SKM-1 treated with dmso at 0.1 percent for 144 hours (cell line): ENCODE measurements at regions not wholly inside any gene's neighbourhood (a gene's known extent, or its start where the extent isn't known, plus 50 kb on each side); places are given as distances from the start of the nearest gene placed in this dataset.

Source experiments
- DNase-seq: peaks from one replicate; lab custom pipeline; 2025; ENCODE audit not compliant: unreplicated experiment; lab: John Stamatoyannopoulos, UW

DNA sequence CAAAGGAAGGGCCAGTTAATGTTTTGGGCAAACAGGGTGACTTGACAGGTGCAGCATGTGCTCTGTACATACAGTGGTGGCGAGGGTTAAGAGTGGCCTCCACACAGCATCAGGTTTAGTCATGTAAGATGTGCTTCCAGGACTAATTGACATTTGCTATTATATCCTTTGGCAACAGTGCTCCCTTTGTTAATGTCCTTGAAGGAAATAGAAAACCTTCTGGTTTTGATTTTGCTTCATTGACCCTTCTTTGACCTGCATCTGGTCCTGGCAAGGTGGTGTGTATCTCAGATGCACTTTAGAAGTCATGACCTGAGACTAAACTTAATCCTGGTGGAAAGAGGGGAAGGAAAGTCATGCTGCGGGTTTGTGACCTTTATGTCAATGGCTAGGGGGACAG, 440.0 kb downstream of the ENC1 start:
- no peak for DNase-seq

DNA sequence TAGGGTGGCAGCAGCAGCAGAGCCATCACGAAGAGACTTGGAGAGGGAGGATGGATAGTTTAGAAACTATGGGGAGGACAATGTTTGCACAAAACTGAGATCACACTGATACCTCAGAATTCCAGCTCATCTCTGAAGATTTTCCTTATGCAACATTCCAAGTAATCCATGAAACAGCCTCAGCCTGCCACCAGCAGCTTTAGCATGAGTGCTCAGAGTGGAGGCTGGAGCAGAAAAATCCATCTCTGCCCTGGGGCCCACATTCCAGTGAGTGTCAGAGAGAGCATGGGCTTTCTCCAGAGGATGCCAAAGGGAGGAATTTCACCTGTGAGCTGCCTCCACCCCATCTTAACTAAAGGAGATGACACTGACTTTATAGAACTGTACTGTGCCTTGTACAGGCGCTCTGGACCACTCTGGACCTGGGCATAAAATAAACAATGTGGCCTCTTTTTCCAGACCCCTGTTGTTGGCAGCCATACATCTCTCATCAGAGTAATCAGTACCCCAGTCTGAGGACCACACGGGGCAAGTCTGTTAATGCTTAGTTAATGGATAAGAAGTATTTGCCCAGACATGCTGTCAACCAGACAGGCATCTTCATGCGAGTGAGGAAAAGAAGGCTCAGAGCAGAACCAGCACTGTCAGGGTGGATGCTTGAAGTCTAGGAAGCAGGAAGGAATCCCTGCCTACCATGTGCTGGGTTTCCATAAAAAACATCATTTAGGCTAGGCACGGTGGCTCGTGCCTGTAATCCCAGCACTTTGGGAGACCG, 440.9 kb downstream of the ENC1 start:
- no peak for DNase-seq

DNA sequence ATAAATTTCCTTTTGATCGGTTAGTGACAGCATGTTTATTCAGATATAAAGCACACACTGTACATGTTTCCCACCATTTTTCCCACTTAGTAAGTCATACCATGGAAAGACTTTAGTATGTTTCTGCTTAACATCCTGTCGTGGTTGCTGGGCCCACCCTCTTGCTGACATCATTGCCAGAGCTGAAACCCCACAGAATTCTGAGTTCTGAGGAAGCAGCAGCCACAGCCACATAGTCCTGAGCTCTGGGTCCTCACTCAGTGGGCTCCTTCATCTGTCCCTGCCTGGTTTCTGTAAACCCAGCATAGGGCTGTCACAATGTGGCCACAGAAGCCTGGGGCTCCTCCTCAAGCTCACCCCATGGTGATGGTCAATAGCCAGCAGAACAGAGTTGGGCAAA, 441.5 kb downstream of the ENC1 start:
- DNase-seq: no peak

- no peak for DNase-seq
Measured at GRCh38 chr5:74198156-74198555, 442.4 kb downstream of the ENC1 start.

- no peak for DNase-seq
Measured at GRCh38 chr5:74196233-74196632, 444.3 kb downstream of the ENC1 start.

GRCh38 chr5:74194196-74194595, 446.3 kb downstream of the ENC1 start:
- no peak for DNase-seq

DNA sequence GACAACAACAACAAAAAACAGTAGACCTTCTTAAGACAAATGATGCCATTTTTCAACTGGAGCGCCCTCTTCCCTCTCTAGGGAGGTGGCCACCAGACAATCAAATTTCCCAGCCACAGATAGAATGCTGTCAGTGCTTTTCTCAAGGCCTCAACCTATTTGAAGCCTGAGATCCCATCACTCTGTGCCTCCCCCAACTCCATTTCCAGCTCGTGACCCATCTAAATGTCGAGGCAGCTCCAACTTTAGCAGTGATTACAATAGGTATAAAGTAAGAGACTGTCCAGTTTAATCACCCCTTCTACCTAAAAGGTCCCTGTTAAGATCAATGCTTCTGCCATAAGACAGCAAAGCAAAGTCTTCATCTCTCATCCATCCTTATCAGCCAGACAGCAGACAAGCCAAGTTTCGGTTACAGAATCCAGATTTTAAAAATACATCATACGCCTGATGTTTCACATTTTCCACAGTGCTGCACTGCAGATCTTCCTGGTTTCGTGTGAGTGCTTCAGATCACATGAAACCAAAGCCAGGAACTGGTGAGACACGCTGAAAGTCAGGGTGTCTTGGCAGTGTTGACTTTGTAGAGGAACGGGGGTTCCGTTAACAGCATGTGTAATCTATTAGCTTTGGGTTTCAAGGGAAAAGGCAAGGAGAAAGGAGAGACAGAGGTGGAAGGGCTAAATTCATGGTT, 447.8 kb downstream of the ENC1 start:
- no peak for DNase-seq

DNA sequence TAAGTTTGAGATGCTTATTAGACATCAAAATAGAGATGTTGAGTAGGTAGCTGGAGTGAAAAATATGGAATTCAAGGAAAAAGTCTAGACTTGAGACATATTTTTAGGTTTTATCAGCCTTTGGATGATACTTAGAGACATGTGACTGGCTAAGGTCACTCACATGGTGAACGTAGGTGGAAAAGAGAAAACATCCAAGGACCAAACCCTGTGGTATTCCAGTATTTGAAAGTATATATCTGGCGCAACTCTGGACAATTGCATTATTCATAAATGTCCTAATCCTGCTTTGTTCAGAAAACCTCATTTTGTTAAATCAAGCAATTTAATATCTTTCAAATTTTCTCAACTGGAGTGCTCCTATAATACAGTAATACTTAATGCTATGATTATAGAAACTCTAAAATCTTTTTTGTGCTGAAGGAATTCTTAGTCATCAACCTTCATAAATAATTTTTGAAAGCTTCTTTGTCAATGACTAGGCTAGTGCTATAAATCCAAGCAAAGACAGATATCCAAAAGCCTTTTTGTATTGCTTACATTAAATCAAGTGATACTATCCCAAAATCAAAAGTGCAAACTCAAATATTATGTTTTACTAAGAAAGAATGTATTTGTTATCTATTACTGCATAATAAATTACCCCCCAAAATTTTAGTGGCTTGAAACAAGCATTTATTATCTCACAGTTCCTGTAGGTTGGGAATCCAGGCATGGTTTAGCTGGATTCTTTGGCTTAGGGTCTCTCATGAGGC, 452.0 kb downstream of the ENC1 start:
- no peak for DNase-seq

- DNase-seq: no peak
Measured at GRCh38 chr5:74187757-74188156, 452.8 kb downstream of the ENC1 start.

DNA sequence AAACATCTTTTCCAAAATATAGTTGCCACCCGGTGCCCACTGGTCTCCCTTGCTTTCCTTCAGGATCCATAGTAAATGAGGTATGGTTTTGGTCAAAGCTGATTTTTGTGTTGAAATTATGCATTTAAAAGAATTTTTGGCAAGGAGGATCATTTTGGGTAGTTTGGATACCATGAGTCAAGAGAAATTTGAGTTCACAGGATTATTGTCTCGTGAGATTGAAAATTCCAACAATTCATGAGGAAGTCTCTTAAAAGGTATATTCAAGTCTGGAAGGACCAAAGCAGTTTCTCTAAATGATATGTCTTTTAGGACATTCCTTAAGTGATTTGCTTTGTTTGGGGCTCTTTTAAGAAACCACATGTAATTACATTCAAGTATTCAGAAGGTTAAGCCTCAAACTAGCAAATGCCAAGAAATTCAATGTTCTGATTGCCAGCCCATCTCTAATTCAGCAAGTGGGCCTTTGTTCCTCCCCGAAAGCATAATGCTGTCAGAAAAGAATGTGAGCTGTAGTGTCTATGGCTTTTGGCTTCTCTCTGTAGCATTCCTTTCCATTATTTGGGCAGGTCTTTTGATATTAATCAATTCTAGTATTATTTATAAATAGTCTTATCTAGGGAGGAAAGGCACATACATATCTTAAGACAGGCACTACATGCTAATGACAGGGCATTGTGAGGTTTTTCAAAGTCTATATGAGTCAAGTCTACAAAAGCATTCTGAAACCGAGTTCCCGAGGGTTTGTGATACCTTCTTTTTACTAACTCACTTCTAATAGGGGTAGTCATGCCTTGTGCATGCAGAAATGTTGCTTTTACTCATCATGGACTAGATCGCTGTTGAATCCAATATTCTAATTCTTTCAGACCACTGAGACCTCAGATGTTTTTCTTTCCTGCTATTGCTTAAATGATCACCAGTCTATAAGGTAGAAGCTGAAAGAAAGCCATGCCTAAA, 453.9 kb downstream of the ENC1 start:
- DNase-seq: no peak

GRCh38 chr5:74185599-74185998, 454.9 kb downstream of the ENC1 start:
- no peak for DNase-seq

DNA sequence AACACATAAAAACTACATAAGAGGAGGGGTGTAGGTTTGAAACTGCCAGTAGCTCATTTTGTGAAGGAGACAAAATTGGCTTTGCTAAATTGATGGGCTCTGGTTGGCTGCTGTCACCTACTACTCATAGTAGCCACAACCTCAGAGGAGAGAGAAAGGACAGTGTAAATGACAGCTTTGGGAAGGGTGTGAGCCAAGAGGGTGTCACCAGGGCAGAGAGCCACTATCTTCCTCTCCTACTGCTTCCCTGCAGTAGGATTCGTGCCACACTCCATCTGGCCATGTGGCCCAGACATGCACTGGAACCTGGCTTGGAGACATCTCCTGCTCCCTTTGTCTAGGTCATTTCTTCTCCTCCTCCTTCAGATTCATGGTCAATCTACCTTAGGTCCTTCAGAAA, 455.9 kb downstream of the ENC1 start:
- no peak for DNase-seq

- DNase-seq: no peak
Measured at GRCh38 chr5:74183041-74183440, 457.5 kb downstream of the ENC1 start.

DNA sequence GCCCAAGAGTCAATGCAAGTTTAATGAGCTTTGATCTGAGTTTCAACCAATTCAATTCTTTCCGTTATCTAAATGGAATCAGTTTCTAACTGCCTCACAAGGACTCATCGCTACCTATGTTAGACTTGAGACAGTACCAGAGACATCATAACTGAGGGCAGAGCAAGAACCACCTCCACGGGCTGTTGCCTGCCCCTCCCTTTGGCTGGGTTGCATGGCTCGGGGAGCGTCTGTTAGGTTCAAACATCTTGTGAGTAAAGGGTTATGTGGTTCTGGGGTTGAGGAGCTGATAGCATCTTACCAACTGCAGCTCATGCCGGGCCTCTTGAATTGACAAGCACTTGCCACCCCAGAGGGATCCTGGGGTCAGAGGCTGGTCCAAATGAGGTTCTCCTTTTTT, 457.9 kb downstream of the ENC1 start:
- no peak for DNase-seq

DNA sequence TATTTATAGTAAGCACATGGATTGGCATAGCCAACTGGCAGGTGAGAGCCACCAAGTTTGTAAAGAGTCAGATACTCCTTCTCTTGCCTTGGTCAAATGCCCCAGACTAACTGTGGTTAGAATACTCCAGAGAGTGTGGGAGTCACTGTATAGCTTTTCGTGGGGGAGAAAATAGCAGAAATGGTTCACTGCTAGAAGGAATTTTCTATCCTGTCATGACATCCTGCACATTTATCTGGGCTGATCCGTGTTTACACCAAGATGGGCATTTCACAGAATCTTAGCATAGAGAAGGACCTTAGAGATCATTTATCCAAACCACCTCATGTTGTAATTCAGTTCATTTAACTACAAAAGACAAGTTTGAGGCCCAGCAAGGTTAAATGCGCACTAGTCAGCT, 460.8 kb downstream of the ENC1 start:
- DNase-seq: no peak

DNA sequence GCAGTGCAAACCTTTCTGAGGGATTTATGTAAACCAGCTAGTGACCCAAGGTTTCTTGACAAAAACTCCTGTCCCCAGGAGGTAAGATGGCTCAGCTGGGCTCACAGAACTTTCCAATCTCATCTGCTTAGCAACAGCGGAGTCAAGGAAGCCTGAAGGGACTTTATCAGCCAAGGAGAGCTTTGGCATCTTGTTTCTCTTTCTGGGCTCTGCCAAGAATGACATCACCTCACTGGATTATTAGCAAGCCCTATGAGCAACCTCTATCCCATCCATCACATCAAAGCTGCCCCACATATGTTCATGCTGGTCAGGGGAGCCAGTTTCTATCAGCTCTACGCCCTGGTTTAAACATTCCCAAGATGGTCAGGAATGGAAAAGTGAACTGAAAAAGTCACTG, 461.3 kb downstream of the ENC1 start:
- no peak for DNase-seq

- no peak for DNase-seq
Measured at GRCh38 chr5:74177961-74178360, 462.6 kb downstream of the ENC1 start.

GRCh38 chr5:74174366-74174765, 466.2 kb downstream of the ENC1 start:
- no peak for DNase-seq

DNA sequence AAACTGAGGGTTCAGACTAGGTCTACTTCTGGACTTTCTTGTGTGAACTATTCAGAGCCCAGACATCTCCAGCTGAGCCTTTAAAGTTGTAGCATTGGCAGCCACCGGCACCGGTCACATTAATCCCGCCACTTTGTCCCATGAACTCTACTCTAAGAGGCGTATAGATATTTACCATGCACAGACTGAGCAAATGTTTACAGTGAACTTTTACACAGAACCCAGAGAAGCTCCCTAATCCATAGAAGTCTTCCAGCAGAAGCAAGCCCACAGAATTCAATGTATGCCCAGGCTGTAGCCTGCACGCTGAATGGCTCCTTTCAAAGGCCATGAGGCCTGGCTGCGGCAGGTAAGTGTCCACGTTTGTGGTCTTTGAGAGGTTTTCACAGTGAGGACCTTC, 466.9 kb downstream of the ENC1 start:
- no peak for DNase-seq

- DNase-seq: no peak
Measured at GRCh38 chr5:74173241-74173640, 467.3 kb downstream of the ENC1 start.

- no peak for DNase-seq
Measured at GRCh38 chr5:74169701-74170100, 470.8 kb downstream of the ENC1 start.
